ENCODE measurements at regions not wholly inside any gene's neighbourhood (a gene's known extent, or its start where the extent isn't known, plus 50 kb on each side); places are given as distances from the start of the nearest gene placed in this dataset.

- DNase-seq, result no peak
Measured at GRCh38 chr17:17419166-17419565, 57.6 kb upstream of the MED9 start.

- no peak for DNase-seq
Measured at GRCh38 chr17:17419631-17420030, 57.2 kb upstream of the MED9 start.

GRCh38 chr17:17420082-17420481, 56.7 kb upstream of the MED9 start:
- no peak for DNase-seq

- no peak for DNase-seq
Measured at GRCh38 chr17:17420561-17421269, 56.1 kb upstream of the MED9 start.

GRCh38 chr17:17421346-17422216, 55.2 kb upstream of the MED9 start:
- no peak for DNase-seq

GRCh38 chr17:17422217-17422610, 54.6 kb upstream of the MED9 start:
- DNase-seq, result no peak

GRCh38 chr17:17422641-17423040, 54.2 kb upstream of the MED9 start:
- DNase-seq, result no peak

GRCh38 chr17:17423656-17424055, 53.1 kb upstream of the MED9 start:
- DNase-seq, result no peak

- no peak for DNase-seq
Measured at GRCh38 chr17:17424552-17424951, 52.2 kb upstream of the MED9 start.

GRCh38 chr17:17425005-17425404, 51.8 kb upstream of the MED9 start:
- no peak for DNase-seq

- no peak for DNase-seq
Measured at GRCh38 chr17:17425591-17425990, 51.2 kb upstream of the MED9 start.

GRCh38 chr17:17426184-17426583, 50.6 kb upstream of the MED9 start:
- no peak for DNase-seq

Data from NCI-H1417 (cell line).